ENCODE measurements at regions not wholly inside any gene's neighbourhood (a gene's known extent, or its start where the extent isn't known, plus 50 kb on each side); places are given as distances from the start of the nearest gene placed in this dataset.

GRCh38 chr2:84204995-84205394, 254.1 kb downstream of the SUCLG1 start:
- no peak for TF ChIP-seq GATA3 (IDR thresholded peaks at IDR 0.05; ENCODE audit: low read depth, low read length)
- no peak for TF ChIP-seq GATA2 (IDR thresholded peaks at IDR 0.05; ENCODE audit: low read depth, low read length)

All from SH-SY5Y (cell line).